SH-SY5Y (cell line): ENCODE measurements at regions not wholly inside any gene's neighbourhood (a gene's known extent, or its start where the extent isn't known, plus 50 kb on each side); places are given as distances from the start of the nearest gene placed in this dataset.

Source experiments
- GATA2 ChIP-seq: IDR thresholded peaks from 2 replicates; pipeline ENCODE4 v1.6.1; 2011; ENCODE audit warnings: mild to moderate bottlenecking, low read depth, low read length
- GATA3 ChIP-seq: IDR thresholded peaks from 2 replicates; pipeline ENCODE4 v1.6.1; 2011; ENCODE audit warnings: low read depth, mild to moderate bottlenecking, low read length, moderate library complexity

- TF ChIP-seq GATA2 (no peak), GATA3 (no peak)
Measured at GRCh38 chr14:106530031-106530422, 1003.6 kb downstream of the TMEM121 start.
